HL-60 (cell line): ENCODE measurements at regions not wholly inside any gene's neighbourhood (a gene's known extent, or its start where the extent isn't known, plus 50 kb on each side); places are given as distances from the start of the nearest gene placed in this dataset.

Source experiments
- GABPA ChIP-seq: IDR thresholded peaks from 2 replicates; pipeline ENCODE4 v1.6.1; 2012; ENCODE audit warnings: low read depth
- POLR2AphosphoS5 ChIP-seq: IDR thresholded peaks from 2 replicates; pipeline ENCODE4 v1.6.1; 2012; ENCODE audit warnings: low read depth
- TF ChIP-seq, protein P1 (sequence below): IDR thresholded peaks from one replicate; pipeline ENCODE4 v1.5.1; 2011; ENCODE audit warnings: low read length, control low read depth, inconsistent platforms; ENCODE audit not compliant: insufficient read depth

DNA sequence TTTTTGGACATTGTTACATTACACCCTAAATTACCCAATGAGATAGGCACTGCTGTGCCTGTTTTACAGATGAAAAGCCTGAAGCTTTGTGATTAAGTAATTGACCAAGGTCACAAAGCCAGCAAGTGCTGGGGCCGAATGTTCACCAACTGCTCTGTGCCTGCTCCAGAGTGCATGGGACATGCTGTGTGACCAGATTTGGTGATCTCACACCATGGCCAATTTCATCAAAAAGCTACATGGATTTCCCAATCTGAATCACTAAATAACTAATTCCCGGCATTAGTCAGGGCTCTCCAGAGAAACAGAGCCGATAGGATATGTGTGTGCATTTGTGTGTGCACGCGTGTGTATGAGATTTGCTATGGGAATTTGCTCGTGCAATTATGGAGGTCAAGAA, 228.3 kb upstream of the ECI2 start:
- TF ChIP-seq, protein P1, sequence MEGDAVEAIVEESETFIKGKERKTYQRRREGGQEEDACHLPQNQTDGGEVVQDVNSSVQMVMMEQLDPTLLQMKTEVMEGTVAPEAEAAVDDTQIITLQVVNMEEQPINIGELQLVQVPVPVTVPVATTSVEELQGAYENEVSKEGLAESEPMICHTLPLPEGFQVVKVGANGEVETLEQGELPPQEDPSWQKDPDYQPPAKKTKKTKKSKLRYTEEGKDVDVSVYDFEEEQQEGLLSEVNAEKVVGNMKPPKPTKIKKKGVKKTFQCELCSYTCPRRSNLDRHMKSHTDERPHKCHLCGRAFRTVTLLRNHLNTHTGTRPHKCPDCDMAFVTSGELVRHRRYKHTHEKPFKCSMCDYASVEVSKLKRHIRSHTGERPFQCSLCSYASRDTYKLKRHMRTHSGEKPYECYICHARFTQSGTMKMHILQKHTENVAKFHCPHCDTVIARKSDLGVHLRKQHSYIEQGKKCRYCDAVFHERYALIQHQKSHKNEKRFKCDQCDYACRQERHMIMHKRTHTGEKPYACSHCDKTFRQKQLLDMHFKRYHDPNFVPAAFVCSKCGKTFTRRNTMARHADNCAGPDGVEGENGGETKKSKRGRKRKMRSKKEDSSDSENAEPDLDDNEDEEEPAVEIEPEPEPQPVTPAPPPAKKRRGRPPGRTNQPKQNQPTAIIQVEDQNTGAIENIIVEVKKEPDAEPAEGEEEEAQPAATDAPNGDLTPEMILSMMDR: no peak
- no peak for TF ChIP-seq POLR2AphosphoS5
- no peak for TF ChIP-seq GABPA
